WTC11 (cell line): ENCODE measurements at regions not wholly inside any gene's neighbourhood (a gene's known extent, or its start where the extent isn't known, plus 50 kb on each side); places are given as distances from the start of the nearest gene placed in this dataset.

Experiments used
- CTCF ChIP-seq: fragments of 200-600 bp; IDR thresholded peaks from 2 replicates; pipeline ENCODE4 v1.8.0; 2022; ENCODE audit warnings: antibody characterized with exemption
- JUN ChIP-seq: sonication (generic); formaldehyde crosslinking; IDR thresholded peaks from 2 replicates; pipeline ENCODE4 v1.8.0; 2023; ENCODE audit warnings: mild to moderate bottlenecking, missing genetic modification reagents
- MAX ChIP-seq: sonication (generic); formaldehyde crosslinking; IDR thresholded peaks from 2 replicates; pipeline ENCODE4 v1.8.0; 2022; ENCODE audit warnings: mild to moderate bottlenecking, missing genetic modification reagents
- SMAD3 ChIP-seq: sonication (generic); formaldehyde crosslinking; IDR thresholded peaks from 2 replicates; pipeline ENCODE4 v1.8.0; 2022; ENCODE audit warnings: missing genetic modification reagents, mild to moderate bottlenecking, borderline replicate concordance
- ZBTB43 ChIP-seq: sonication (generic); formaldehyde crosslinking; IDR thresholded peaks from 2 replicates; pipeline ENCODE4 v1.8.1; 2023; ENCODE audit warnings: mild to moderate bottlenecking, missing genetic modification reagents
- ZNF121 ChIP-seq: sonication (generic); formaldehyde crosslinking; IDR thresholded peaks from 2 replicates; pipeline ENCODE4 v1.8.0; 2023; ENCODE audit warnings: missing genetic modification reagents

GRCh38 chr13:72534951-72535640 is 192.3 kb downstream of the MZT1 start:
- TF ChIP-seq ZNF121 (CRISPR knock-in tag) (no peak), JUN (CRISPR knock-in tag) (no peak), MAX (no peak), CTCF (no peak), SMAD3 (CRISPR knock-in tag) (no peak), ZBTB43 (CRISPR knock-in tag) (no peak)
